ENCODE measurements at regions not wholly inside any gene's neighbourhood (a gene's known extent, or its start where the extent isn't known, plus 50 kb on each side); places are given as distances from the start of the nearest gene placed in this dataset.

GRCh38 chr18:61616111-61616610 is 276.6 kb downstream of the RNF152 start:
- TF ChIP-seq, protein P1, sequence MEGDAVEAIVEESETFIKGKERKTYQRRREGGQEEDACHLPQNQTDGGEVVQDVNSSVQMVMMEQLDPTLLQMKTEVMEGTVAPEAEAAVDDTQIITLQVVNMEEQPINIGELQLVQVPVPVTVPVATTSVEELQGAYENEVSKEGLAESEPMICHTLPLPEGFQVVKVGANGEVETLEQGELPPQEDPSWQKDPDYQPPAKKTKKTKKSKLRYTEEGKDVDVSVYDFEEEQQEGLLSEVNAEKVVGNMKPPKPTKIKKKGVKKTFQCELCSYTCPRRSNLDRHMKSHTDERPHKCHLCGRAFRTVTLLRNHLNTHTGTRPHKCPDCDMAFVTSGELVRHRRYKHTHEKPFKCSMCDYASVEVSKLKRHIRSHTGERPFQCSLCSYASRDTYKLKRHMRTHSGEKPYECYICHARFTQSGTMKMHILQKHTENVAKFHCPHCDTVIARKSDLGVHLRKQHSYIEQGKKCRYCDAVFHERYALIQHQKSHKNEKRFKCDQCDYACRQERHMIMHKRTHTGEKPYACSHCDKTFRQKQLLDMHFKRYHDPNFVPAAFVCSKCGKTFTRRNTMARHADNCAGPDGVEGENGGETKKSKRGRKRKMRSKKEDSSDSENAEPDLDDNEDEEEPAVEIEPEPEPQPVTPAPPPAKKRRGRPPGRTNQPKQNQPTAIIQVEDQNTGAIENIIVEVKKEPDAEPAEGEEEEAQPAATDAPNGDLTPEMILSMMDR (IDR thresholded peaks at IDR 0.05; ENCODE audit: extremely low read depth, missing control alignments), result no peak
- no peak for DNase-seq (ENCODE audit: low spot score)

DNA sequence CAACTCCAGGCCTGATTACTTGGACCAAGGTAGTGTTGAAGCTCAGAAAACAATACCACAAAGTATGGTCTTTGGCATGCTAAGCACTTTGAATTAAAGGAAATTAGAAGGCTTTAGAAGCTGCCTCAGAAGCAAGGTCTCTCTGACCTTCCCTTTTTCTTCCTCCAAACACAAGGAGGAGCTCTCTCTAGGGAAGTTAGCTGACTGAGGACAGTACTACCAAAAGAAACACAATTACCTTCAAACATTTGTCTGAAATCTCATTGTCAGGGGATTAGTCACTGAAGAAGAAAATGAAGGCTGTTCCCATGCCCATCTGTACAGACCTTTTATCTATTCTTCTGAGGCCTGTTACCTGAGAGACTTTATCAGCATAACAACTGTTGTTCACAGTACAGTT is 279.3 kb downstream of the CDH20 start:
- DNase-seq (ENCODE audit: low spot score), result no peak
- TF ChIP-seq, protein P1 (IDR thresholded peaks at IDR 0.05; ENCODE audit: extremely low read depth, missing control alignments), result no peak

- TF ChIP-seq, protein P1 (IDR thresholded peaks at IDR 0.05; ENCODE audit: extremely low read depth, missing control alignments), result no peak
- DNase-seq (ENCODE audit: low spot score), result no peak
Measured at GRCh38 chr18:61609131-61609530, 275.9 kb downstream of the CDH20 start.

- TF ChIP-seq, protein P1 (IDR thresholded peaks at IDR 0.05; ENCODE audit: extremely low read depth, missing control alignments), result no peak
- no peak for DNase-seq (ENCODE audit: low spot score)
Measured at GRCh38 chr18:61608316-61608715, 275.1 kb downstream of the CDH20 start.

- DNase-seq (ENCODE audit: low spot score), result no peak
- TF ChIP-seq, protein P1 (IDR thresholded peaks at IDR 0.05; ENCODE audit: extremely low read depth, missing control alignments), result no peak
Measured at GRCh38 chr18:61607867-61608266, 274.6 kb downstream of the CDH20 start.

- DNase-seq (ENCODE audit: low spot score), result no peak
- TF ChIP-seq, protein P1 (IDR thresholded peaks at IDR 0.05; ENCODE audit: extremely low read depth, missing control alignments), result no peak
Measured at GRCh38 chr18:61606759-61607158, 273.5 kb downstream of the CDH20 start.

DNA sequence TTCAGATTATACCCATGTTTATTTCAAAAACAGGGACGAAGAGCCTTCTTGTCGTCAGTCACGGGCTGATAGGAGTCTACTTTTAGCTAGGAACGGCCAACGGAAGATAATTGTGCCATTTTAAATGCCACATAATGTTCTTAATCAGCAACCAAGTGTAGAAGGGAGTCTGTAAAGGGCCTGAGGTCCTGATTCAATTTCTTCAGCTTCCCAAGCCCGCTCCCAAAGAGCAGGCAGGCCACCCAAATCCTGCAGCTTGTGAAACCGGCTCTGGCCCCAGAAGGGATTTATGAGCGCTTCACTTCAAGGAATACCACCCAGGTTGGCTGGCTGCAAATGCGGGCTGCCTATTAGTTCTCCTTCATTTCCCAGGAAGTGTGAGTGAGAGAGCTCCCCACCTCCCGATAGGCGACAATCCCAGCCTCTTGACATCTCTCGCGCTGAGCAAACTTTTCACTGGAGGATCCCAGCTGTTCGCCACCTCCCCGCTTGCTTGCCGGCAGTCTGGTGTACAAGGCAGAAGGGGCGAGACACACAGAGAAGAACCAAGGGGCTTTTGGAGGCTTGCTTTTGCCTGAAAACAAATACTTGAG is 272.9 kb downstream of the CDH20 start:
- TF ChIP-seq, protein P1 (IDR thresholded peaks at IDR 0.05; ENCODE audit: extremely low read depth, missing control alignments), result no peak
- DNase-seq (ENCODE audit: low spot score), result no peak

Data from GM20000 (cell line).